SK-N-SH treated with all-trans-retinoic acid at 6 μM for 48 hours (cell line): ENCODE measurements at regions not wholly inside any gene's neighbourhood (a gene's known extent, or its start where the extent isn't known, plus 50 kb on each side); places are given as distances from the start of the nearest gene placed in this dataset.

Experiments
- ARNTL ChIP-seq: fragments of 450-650 bp; formaldehyde crosslinking; IDR thresholded peaks from 2 replicates; pipeline ENCODE4 v1.5.0; 2020; ENCODE audit warnings: low read depth, mild to moderate bottlenecking, moderate library complexity, borderline replicate concordance
- BACH2 ChIP-seq: fragments of 250-450 bp; sonication (Bioruptor Pico); IDR thresholded peaks from 2 replicates; pipeline ENCODE4 v1.9.0; 2021; ENCODE audit warnings: mild to moderate bottlenecking, borderline replicate concordance
- CREB5 ChIP-seq: fragments of 250-450 bp; sonication (Bioruptor Pico); IDR thresholded peaks from 2 replicates; pipeline ENCODE4 v1.5.1; 2020; ENCODE audit warnings: low read depth, mild to moderate bottlenecking, moderate library complexity
- ESRRG ChIP-seq: fragments of 250-450 bp; sonication (Bioruptor Pico); IDR thresholded peaks from 2 replicates; pipeline ENCODE4 v1.6.1; 2021; ENCODE audit warnings: mild to moderate bottlenecking
- GLIS3 ChIP-seq: fragments of 250-450 bp; sonication (Bioruptor Pico); IDR thresholded peaks from 2 replicates; pipeline ENCODE4 v1.5.0; 2020; ENCODE audit warnings: mild to moderate bottlenecking, moderate library complexity
- PATZ1 ChIP-seq: fragments of 250-450 bp; sonication (Bioruptor Pico); IDR thresholded peaks from 2 replicates; pipeline ENCODE4 v1.8.0; 2020; ENCODE audit warnings: mild to moderate bottlenecking, moderate library complexity, borderline replicate concordance
- PPARA ChIP-seq: fragments of 250-450 bp; sonication (Bioruptor Pico); IDR thresholded peaks from 2 replicates; pipeline ENCODE4 v1.5.0; 2020; ENCODE audit warnings: mild to moderate bottlenecking, borderline replicate concordance
- RARB ChIP-seq: fragments of 250-450 bp; sonication (Bioruptor Pico); IDR thresholded peaks from 2 replicates; pipeline ENCODE4 v1.8.0; 2021; ENCODE audit warnings: mild to moderate bottlenecking, moderate library complexity
- TCF4 ChIP-seq: fragments of 250-450 bp; sonication (Bioruptor Pico); IDR thresholded peaks from 2 replicates; pipeline ENCODE4 v1.8.0; 2021; ENCODE audit warnings: mild to moderate bottlenecking, moderate library complexity, borderline replicate concordance
- TOX ChIP-seq: fragments of 250-450 bp; sonication (Bioruptor Pico); IDR thresholded peaks from 2 replicates; pipeline ENCODE4 v1.8.0; 2021; ENCODE audit warnings: mild to moderate bottlenecking, moderate library complexity, borderline replicate concordance
- ZNF8 ChIP-seq: fragments of 450-650 bp; formaldehyde crosslinking; IDR thresholded peaks from 2 replicates; pipeline ENCODE4 v1.5.0; 2020; ENCODE audit warnings: mild to moderate bottlenecking, moderate library complexity
- TF ChIP-seq, protein P1 (sequence below): fragments of 250-450 bp; sonication (Bioruptor Pico); IDR thresholded peaks from 2 replicates; pipeline ENCODE4 v1.5.1; 2021; ENCODE audit warnings: mild to moderate bottlenecking, moderate library complexity

- TF ChIP-seq CREB5 (no peak), GLIS3 (CRISPR knock-in tag) (no peak), PATZ1 (CRISPR knock-in tag) (no peak), ARNTL (no peak), BACH2 (CRISPR knock-in tag) (no peak), RARB (no peak), ZNF8 (no peak), PPARA (no peak), TCF4 (CRISPR knock-in tag) (no peak), TOX (CRISPR knock-in tag) (no peak), ESRRG (CRISPR knock-in tag) (no peak)
- TF ChIP-seq, protein P1, sequence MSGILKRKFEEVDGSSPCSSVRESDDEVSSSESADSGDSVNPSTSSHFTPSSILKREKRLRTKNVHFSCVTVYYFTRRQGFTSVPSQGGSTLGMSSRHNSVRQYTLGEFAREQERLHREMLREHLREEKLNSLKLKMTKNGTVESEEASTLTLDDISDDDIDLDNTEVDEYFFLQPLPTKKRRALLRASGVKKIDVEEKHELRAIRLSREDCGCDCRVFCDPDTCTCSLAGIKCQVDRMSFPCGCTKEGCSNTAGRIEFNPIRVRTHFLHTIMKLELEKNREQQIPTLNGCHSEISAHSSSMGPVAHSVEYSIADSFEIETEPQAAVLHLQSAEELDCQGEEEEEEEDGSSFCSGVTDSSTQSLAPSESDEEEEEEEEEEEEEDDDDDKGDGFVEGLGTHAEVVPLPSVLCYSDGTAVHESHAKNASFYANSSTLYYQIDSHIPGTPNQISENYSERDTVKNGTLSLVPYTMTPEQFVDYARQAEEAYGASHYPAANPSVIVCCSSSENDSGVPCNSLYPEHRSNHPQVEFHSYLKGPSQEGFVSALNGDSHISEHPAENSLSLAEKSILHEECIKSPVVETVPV = no peak
Observed at GRCh38 chr20:24206995-24207394, 218.4 kb upstream of the GGTLC1 start.
